ENCODE measurements at regions not wholly inside any gene's neighbourhood (a gene's known extent, or its start where the extent isn't known, plus 50 kb on each side); places are given as distances from the start of the nearest gene placed in this dataset.

DNA sequence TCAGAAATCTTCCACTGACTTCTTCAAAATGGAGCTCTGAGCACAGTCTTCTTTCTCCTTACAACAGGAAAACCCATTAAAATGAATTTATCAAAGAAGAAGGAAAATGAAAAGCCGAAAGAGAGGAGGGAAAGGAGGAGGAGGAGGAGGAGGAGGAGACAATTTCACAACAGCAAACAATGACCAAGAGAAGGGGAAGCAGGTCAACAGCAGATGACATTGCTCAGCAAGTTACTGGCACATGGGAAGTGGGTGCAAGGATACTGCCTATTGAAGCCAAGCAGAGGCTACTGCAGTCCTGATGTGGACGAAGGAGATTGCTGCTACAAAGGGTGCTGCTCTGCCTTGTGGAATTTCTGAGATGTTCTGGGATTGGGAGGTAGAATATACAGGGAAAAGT is 140.0 kb upstream of the FOXN2 start:
- Histone ChIP-seq H3K27ac (no peak overlapping the region), H3K27me3 (ENCODE audit: insufficient read depth in 3 of 3, low read length in 2 of 3) (no peaks in the 10 kb centered on the region), H3K9me3 (no peaks in the 10 kb centered on the region), H3K36me3 (ENCODE audit: insufficient read depth in 1 of 2, low read depth in 1 of 2) (no peaks in the 10 kb centered on the region), H3K4me1 (no peaks in the 10 kb centered on the region), H3K4me3 (no peak overlapping the region)
- intact Hi-C loops (cut with DNase I): no loop called here
- DNase-seq (no peak), ATAC-seq (no peak)
- 63 to 79% (median 76%) methylated on average over 2 of the region's 2 CpGs for WGBS, 3 donors
- TF ChIP-seq, protein P1, sequence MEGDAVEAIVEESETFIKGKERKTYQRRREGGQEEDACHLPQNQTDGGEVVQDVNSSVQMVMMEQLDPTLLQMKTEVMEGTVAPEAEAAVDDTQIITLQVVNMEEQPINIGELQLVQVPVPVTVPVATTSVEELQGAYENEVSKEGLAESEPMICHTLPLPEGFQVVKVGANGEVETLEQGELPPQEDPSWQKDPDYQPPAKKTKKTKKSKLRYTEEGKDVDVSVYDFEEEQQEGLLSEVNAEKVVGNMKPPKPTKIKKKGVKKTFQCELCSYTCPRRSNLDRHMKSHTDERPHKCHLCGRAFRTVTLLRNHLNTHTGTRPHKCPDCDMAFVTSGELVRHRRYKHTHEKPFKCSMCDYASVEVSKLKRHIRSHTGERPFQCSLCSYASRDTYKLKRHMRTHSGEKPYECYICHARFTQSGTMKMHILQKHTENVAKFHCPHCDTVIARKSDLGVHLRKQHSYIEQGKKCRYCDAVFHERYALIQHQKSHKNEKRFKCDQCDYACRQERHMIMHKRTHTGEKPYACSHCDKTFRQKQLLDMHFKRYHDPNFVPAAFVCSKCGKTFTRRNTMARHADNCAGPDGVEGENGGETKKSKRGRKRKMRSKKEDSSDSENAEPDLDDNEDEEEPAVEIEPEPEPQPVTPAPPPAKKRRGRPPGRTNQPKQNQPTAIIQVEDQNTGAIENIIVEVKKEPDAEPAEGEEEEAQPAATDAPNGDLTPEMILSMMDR (IDR thresholded peaks at IDR 0.05): no peak

DNA sequence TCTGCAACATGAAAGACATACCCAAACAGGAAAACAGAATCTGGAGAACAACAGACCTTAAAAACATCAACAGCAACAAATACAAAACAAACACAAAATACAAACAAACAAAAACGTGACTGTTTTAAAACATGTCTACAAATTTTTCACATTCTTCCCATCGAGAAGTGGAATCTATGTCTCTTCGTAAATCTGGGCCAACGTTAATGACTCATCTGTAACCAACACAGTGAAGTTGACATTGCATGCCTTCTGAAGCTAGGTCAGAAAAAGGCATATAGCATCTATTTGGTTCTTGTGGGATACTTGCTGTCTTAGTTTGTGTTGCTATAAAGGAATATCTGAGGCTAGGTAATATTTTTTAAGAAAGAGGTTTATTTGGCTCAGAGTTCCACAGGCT is 139.2 kb upstream of the FOXN2 start:
- WGBS, 3 donors: 35 to 49% (median 45%) methylated on average over 4 of the region's 4 CpGs

DNA sequence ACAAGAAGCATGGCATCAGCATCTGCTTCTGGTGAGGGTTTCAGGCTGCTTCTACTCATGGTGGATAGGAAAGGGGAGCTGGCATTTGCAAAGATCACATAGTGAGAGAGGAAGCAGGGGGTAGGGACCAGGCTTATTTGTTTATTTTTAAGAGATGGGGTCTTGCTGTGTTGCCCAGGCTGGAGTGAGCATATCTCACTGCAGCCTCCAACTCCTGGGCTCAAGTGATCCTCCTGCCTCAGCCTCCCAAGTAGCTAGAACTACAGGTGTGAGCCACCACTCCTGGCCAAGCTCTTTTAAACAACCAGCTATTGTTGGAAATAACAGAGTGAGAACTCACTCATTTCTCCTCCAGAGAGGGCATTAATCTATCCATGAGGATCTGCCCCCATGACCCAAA is 138.8 kb upstream of the FOXN2 start:
- Histone ChIP-seq H3K36me3 (ENCODE audit: insufficient read depth in 1 of 2, low read depth in 1 of 2) (no peaks in the 10 kb centered on the region), H3K27me3 (ENCODE audit: insufficient read depth in 3 of 3, low read length in 2 of 3) (no peaks in the 10 kb centered on the region), H3K4me3 (no peak overlapping the region), H3K27ac (no peak overlapping the region), H3K4me1 (no peaks in the 10 kb centered on the region), H3K9me3 (no peaks in the 10 kb centered on the region)
- TF ChIP-seq, protein P1 (IDR thresholded peaks at IDR 0.05): no peak
- no peak for DNase-seq
- no peak for ATAC-seq
- intact Hi-C loops (cut with DNase I): no loop called here

More for the DNA sequence above, 139.2 kb upstream of the FOXN2 start:
- Histone ChIP-seq H3K36me3 (ENCODE audit: insufficient read depth in 1 of 2, low read depth in 1 of 2) (no peaks in the 10 kb centered on the region), H3K9me3 (no peaks in the 10 kb centered on the region), H3K4me3 (no peak overlapping the region), H3K27ac (no peak overlapping the region), H3K4me1 (no peaks in the 10 kb centered on the region), H3K27me3 (ENCODE audit: insufficient read depth in 3 of 3, low read length in 2 of 3) (no peaks in the 10 kb centered on the region)
- TF ChIP-seq, protein P1 (IDR thresholded peaks at IDR 0.05): no peak
- intact Hi-C loops (cut with DNase I): no loop called here
- ATAC-seq (no peak), DNase-seq (no peak)

DNA sequence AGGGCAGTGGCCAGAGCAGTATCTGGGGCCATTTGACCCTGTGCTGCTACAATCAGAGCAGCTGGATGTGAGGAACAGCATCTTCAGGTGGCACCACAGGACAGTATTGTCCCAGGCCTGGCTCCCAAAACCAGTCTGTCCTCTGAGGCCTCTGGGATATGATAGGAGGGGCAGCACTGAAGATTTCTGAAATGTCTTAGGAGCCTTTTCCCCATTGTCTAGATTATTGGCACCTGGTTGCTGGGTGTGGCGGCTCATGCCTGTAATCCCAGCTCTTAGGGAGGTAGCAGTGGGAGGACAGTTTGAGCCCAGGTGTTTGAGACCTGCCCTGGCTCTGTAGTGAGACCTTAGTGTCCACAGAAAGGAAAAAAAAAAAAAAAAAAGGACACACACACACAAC is 137.6 kb upstream of the FOXN2 start:
- ATAC-seq (no peak), DNase-seq (no peak)
- intact Hi-C loops (cut with DNase I): no loop called here
- Histone ChIP-seq H3K27ac (no peak overlapping the region), H3K4me3 (no peak overlapping the region), H3K27me3 (ENCODE audit: insufficient read depth in 3 of 3, low read length in 2 of 3) (no peaks in the 10 kb centered on the region), H3K4me1 (no peaks in the 10 kb centered on the region), H3K36me3 (ENCODE audit: insufficient read depth in 1 of 2, low read depth in 1 of 2) (no peaks in the 10 kb centered on the region), H3K9me3 (no peaks in the 10 kb centered on the region)
- TF ChIP-seq, protein P1 (IDR thresholded peaks at IDR 0.05): no peak
- 96 to 100% (median 97%) methylated on average over 1 of the region's 1 CpG for WGBS, 3 donors

DNA sequence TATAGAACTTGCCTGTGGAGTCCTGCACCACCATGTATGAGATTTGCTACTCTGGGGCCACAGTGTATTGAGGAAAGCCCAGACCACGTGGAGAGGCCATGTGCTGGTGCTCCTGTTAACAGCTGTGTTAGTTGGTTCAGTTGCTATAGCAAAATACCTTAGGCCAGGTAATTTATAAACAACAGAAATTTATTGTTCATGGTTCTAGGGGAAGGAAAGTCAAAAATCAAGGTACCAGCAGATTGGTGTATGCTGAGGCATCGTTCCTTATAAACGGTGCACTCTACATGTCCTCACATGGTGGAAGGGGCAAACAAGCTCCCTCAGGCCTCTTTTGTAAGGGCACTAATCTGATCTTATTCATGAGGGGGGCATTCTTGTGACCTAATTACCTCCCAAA is 135.9 kb upstream of the FOXN2 start:
- no peaks in the 10 kb centered on the region for H3K4me1 ChIP-seq
- H3K4me3 ChIP-seq: no peak overlapping the region
- ATAC-seq (no peak), DNase-seq (no peak)
- TF ChIP-seq, protein P1 (IDR thresholded peaks at IDR 0.05): no peak
- H3K36me3 ChIP-seq (ENCODE audit: insufficient read depth in 1 of 2, low read depth in 1 of 2): no peaks in the 10 kb centered on the region
- no peak overlapping the region for H3K27ac ChIP-seq
- no peaks in the 10 kb centered on the region for H3K9me3 ChIP-seq
- H3K27me3 ChIP-seq (ENCODE audit: insufficient read depth in 3 of 3, low read length in 2 of 3): no peaks in the 10 kb centered on the region
- intact Hi-C loops (cut with DNase I): no loop called here
- 91 to 94% (median 92%) methylated on average over 3 of the region's 3 CpGs for WGBS, 3 donors

Data from psoas muscle (tissue), 7 donors.